ENCODE measurements at regions not wholly inside any gene's neighbourhood (a gene's known extent, or its start where the extent isn't known, plus 50 kb on each side); places are given as distances from the start of the nearest gene placed in this dataset.
A peak's percentile ranks its signal among the peaks of the same experiment; 100 is the strongest.

- DNase-seq (ENCODE audit: extremely low spot score, insufficient read length, low read depth) (no peak), FAIRE-seq (no peak)
Observed at GRCh38 chr11:23520226-23520960, 660.1 kb upstream of the CCDC179 start.

- DNase-seq (ENCODE audit: extremely low spot score, insufficient read length, low read depth) (no peak), FAIRE-seq (no peak)
Observed at GRCh38 chr11:23536907-23537306, 676.6 kb upstream of the CCDC179 start.

- no peak for FAIRE-seq
Observed at GRCh38 chr11:23539556-23539955, 679.3 kb upstream of the CCDC179 start.

GRCh38 chr11:23540101-23540561 is 679.9 kb upstream of the CCDC179 start:
- FAIRE-seq (peak; percentile 81), DNase-seq (ENCODE audit: extremely low spot score, insufficient read length, low read depth) (peak; percentile 4)

More at GRCh38 chr11:23539556-23539955, 679.3 kb upstream of the CCDC179 start:
- no peak for DNase-seq (ENCODE audit: extremely low spot score, insufficient read length, low read depth)

- FAIRE-seq = no peak
- DNase-seq (ENCODE audit: extremely low spot score, insufficient read length, low read depth) = no peak
Observed at GRCh38 chr11:23542189-23542588, 681.9 kb upstream of the CCDC179 start.

- FAIRE-seq (no peak), DNase-seq (ENCODE audit: extremely low spot score, insufficient read length, low read depth) (no peak)
Observed at GRCh38 chr11:23542816-23543215, 682.5 kb upstream of the CCDC179 start.

GRCh38 chr11:23543651-23544222 is 683.5 kb upstream of the CCDC179 start:
- FAIRE-seq = no peak

GRCh38 chr11:23551706-23552105 is 691.4 kb upstream of the CCDC179 start:
- FAIRE-seq (no peak), DNase-seq (ENCODE audit: extremely low spot score, insufficient read length, low read depth) (no peak)

More at GRCh38 chr11:23543651-23544222, 683.5 kb upstream of the CCDC179 start:
- no peak for DNase-seq (ENCODE audit: extremely low spot score, insufficient read length, low read depth)

GRCh38 chr11:23554002-23554401 is 693.7 kb upstream of the CCDC179 start:
- DNase-seq (ENCODE audit: extremely low spot score, insufficient read length, low read depth) = no peak
- FAIRE-seq = no peak

- no peak for DNase-seq (ENCODE audit: extremely low spot score, insufficient read length, low read depth)
Observed at GRCh38 chr11:23555085-23555484, 694.8 kb upstream of the CCDC179 start.

GRCh38 chr11:23556163-23556750 is 696.0 kb upstream of the CCDC179 start:
- FAIRE-seq (no peak), DNase-seq (ENCODE audit: extremely low spot score, insufficient read length, low read depth) (no peak)

More at GRCh38 chr11:23555085-23555484, 694.8 kb upstream of the CCDC179 start:
- FAIRE-seq = no peak

GRCh38 chr11:23563591-23563990 is 703.3 kb upstream of the CCDC179 start:
- FAIRE-seq = no peak
- DNase-seq (ENCODE audit: extremely low spot score, insufficient read length, low read depth) = no peak

GRCh38 chr11:23564370-23564769 is 704.1 kb upstream of the CCDC179 start:
- DNase-seq (ENCODE audit: extremely low spot score, insufficient read length, low read depth) (no peak), FAIRE-seq (no peak)

- no peak for FAIRE-seq
- no peak for DNase-seq (ENCODE audit: extremely low spot score, insufficient read length, low read depth)
Observed at GRCh38 chr11:23569134-23569533, 708.9 kb upstream of the CCDC179 start.

GRCh38 chr11:23569547-23569946 is 709.3 kb upstream of the CCDC179 start:
- FAIRE-seq (no peak), DNase-seq (ENCODE audit: extremely low spot score, insufficient read length, low read depth) (no peak)

GRCh38 chr11:23570828-23571227 is 710.6 kb upstream of the CCDC179 start:
- no peak for FAIRE-seq
- no peak for DNase-seq (ENCODE audit: extremely low spot score, insufficient read length, low read depth)

GRCh38 chr11:23573429-23573828 is 713.2 kb upstream of the CCDC179 start:
- no peak for FAIRE-seq
- DNase-seq (ENCODE audit: extremely low spot score, insufficient read length, low read depth) = no peak

GRCh38 chr11:23574149-23574548 is 713.9 kb upstream of the CCDC179 start:
- FAIRE-seq = no peak

GRCh38 chr11:23577296-23577695 is 717.0 kb upstream of the CCDC179 start:
- DNase-seq (ENCODE audit: extremely low spot score, insufficient read length, low read depth) = no peak
- FAIRE-seq = no peak

More at GRCh38 chr11:23574149-23574548, 713.9 kb upstream of the CCDC179 start:
- DNase-seq (ENCODE audit: extremely low spot score, insufficient read length, low read depth) = no peak

- FAIRE-seq (no peak), DNase-seq (ENCODE audit: extremely low spot score, insufficient read length, low read depth) (no peak)
Observed at GRCh38 chr11:23585416-23586104, 725.3 kb upstream of the CCDC179 start.

- DNase-seq (ENCODE audit: extremely low spot score, insufficient read length, low read depth) (no peak), FAIRE-seq (no peak)
Observed at GRCh38 chr11:23586173-23586572, 725.9 kb upstream of the CCDC179 start.

All from GM18507 (cell line).